ENCODE measurements at regions not wholly inside any gene's neighbourhood (a gene's known extent, or its start where the extent isn't known, plus 50 kb on each side); places are given as distances from the start of the nearest gene placed in this dataset.

DNA sequence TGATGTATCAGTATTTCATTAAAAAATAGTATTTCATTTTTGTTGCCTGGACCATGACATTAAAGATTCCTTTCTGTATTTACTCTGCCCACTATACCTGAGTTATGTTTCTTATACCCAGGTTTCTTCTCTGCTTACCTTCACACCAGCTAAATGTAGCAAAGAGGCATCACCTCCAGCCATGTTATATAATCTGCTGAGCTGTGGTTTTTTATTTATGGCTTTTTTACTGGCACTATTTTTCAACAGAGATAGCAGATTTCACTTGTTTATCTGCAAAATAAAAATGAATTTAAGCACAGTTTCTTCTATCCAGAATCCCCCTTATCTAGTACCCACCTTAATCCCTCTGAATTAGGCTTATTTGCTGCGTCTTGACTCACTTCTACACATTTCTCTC lies 979.0 kb upstream of the MAN1A1 start:
- TF ChIP-seq SIX5 (IDR thresholded peaks at IDR 0.05; ENCODE audit: low read depth, low read length) (no peak), TBP (IDR thresholded peaks at IDR 0.05; ENCODE audit: low read depth, low read length) (no peak), NANOG (IDR thresholded peaks at IDR 0.05; ENCODE audit: insufficient read depth, low read depth, low read length, poor library complexity, severe bottlenecking) (no peak), SP2 (IDR thresholded peaks at IDR 0.05; ENCODE audit: low read length) (no peak), FOSL1 (IDR thresholded peaks at IDR 0.05; ENCODE audit: insufficient read depth, low read depth, low read length) (no peak), SRF (IDR thresholded peaks at IDR 0.05; ENCODE audit: low read depth, low read length) (no peak), KDM1A (IDR thresholded peaks at IDR 0.05; ENCODE audit: borderline replicate concordance, low read length) (no peak), POLR2AphosphoS5 (IDR thresholded peaks at IDR 0.05; ENCODE audit: low read depth, low read length) (no peak), SIN3A (conservative IDR thresholded peaks at IDR 0.05 in 1 of 2, IDR thresholded peaks at IDR 0.05 in 1 of 2; ENCODE audit: low read depth in 1 of 2, low read length in 2 of 2) (no peak)
- TF ChIP-seq, protein P1, sequence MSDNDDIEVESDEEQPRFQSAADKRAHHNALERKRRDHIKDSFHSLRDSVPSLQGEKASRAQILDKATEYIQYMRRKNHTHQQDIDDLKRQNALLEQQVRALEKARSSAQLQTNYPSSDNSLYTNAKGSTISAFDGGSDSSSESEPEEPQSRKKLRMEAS (IDR thresholded peaks at IDR 0.05) = no peak
- TF ChIP-seq, protein P2, sequence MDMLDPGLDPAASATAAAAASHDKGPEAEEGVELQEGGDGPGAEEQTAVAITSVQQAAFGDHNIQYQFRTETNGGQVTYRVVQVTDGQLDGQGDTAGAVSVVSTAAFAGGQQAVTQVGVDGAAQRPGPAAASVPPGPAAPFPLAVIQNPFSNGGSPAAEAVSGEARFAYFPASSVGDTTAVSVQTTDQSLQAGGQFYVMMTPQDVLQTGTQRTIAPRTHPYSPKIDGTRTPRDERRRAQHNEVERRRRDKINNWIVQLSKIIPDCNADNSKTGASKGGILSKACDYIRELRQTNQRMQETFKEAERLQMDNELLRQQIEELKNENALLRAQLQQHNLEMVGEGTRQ (IDR thresholded peaks at IDR 0.05; ENCODE audit: low read length) = no peak
- TF ChIP-seq, protein P3, sequence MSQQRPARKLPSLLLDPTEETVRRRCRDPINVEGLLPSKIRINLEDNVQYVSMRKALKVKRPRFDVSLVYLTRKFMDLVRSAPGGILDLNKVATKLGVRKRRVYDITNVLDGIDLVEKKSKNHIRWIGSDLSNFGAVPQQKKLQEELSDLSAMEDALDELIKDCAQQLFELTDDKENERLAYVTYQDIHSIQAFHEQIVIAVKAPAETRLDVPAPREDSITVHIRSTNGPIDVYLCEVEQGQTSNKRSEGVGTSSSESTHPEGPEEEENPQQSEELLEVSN (IDR thresholded peaks at IDR 0.05) = no peak
- H2AFZ ChIP-seq (ENCODE audit: low read length) = no peak overlapping the region
- no peak overlapping the region for H3K56ac ChIP-seq (replicated peaks; ENCODE audit: insufficient read length, low read depth, low read length)
- no peaks in the 10 kb centered on the region for H3K79me2 ChIP-seq (ENCODE audit: control insufficient read depth in 1 of 2, insufficient read depth in 2 of 2, low read length in 2 of 2)
- H4K20me1 ChIP-seq (replicated peaks in 1 of 2; ENCODE audit: control insufficient read depth in 1 of 2, insufficient read depth in 2 of 2, low read length in 2 of 2) = no peaks in the 10 kb centered on the region
- H2BK5ac ChIP-seq (ENCODE audit: low read depth, low read length) = no peak overlapping the region
- H3K36me3 ChIP-seq (ENCODE audit: control insufficient read depth in 2 of 4, insufficient read depth in 4 of 4, low read length in 3 of 4) = no peaks in the 10 kb centered on the region
- no peaks in the 10 kb centered on the region for H3K27me3 ChIP-seq (replicated peaks in 1 of 4; ENCODE audit: control insufficient read depth in 3 of 4, extremely low read depth in 1 of 4, insufficient read depth in 3 of 4, low read length in 3 of 4)
- no peak overlapping the region for H4K8ac ChIP-seq (ENCODE audit: extremely low read depth, insufficient read depth, low read length)
- no peak overlapping the region for H3K4me3 ChIP-seq (ENCODE audit: extremely low read depth in 1 of 4, insufficient read depth in 2 of 4, low read depth in 3 of 4, low read length in 4 of 4)
- no peaks in the 10 kb centered on the region for H3K79me1 ChIP-seq (ENCODE audit: low read depth, low read length)
- no peak overlapping the region for H2BK12ac ChIP-seq (ENCODE audit: low read depth, low read length)
- no peak overlapping the region for H3K18ac ChIP-seq (ENCODE audit: extremely low read depth, low read length)
- H4K5ac ChIP-seq (ENCODE audit: insufficient read length, low read depth, low read length) = no peak overlapping the region
- H3K27ac ChIP-seq (ENCODE audit: low read depth, low read length) = no peak overlapping the region
- ChIA-PET CTCF (ENCODE audit: partially characterized antibody) (no interaction called here), POLR2A (ENCODE audit: partially characterized antibody) (no interaction called here)
- FAIRE-seq (no peak), DNase-seq (ENCODE audit: low read depth in 1 of 2, low spot score in 2 of 2) (no peak)
- no peak overlapping the region for H2BK120ac ChIP-seq (replicated peaks; ENCODE audit: low read depth, low read length)
- no peak overlapping the region for H2BK20ac ChIP-seq (ENCODE audit: low read length)
- H3K4ac ChIP-seq (replicated peaks; ENCODE audit: insufficient read length, low read depth, low read length) = no peak overlapping the region
- no peak overlapping the region for H3K23ac ChIP-seq (ENCODE audit: insufficient read length)
- no peaks in the 10 kb centered on the region for H3K23me2 ChIP-seq (ENCODE audit: low read depth, low read length)
- no peak overlapping the region for H2BK15ac ChIP-seq (ENCODE audit: low read length)
- H3K4me1 ChIP-seq (replicated peaks in 1 of 4; ENCODE audit: control insufficient read depth in 3 of 4, insufficient read depth in 4 of 4, low read length in 3 of 4) = no peaks in the 10 kb centered on the region
- H2AK5ac ChIP-seq (ENCODE audit: low read depth, low read length) = no peak overlapping the region
- no peaks in the 10 kb centered on the region for H3K9me3 ChIP-seq (ENCODE audit: insufficient read depth in 2 of 2, low read depth in 1 of 2, low read length in 1 of 2)
- no peak overlapping the region for H3K9ac ChIP-seq (replicated peaks in 1 of 4; ENCODE audit: extremely low read depth in 1 of 4, low read depth in 3 of 4, low read length in 3 of 4)
- no peak overlapping the region for H4K91ac ChIP-seq (replicated peaks; ENCODE audit: insufficient read length, low read length)
- no peak overlapping the region for H3K4me2 ChIP-seq (ENCODE audit: insufficient read depth in 1 of 2, low read depth in 2 of 2, low read length in 2 of 2)
- no peak overlapping the region for H3K14ac ChIP-seq (ENCODE audit: insufficient read length)
- WGBS, 2 experiments (ENCODE audit: extremely low coverage in 1 of 2, insufficient coverage in 1 of 2, insufficient read length in 1 of 2, insufficient replicate concordance in 2 of 2, low coverage in 1 of 2, low lambda C conversion rate in 2 of 2, missing lambda C conversion rate in 1 of 2) = 79% methylated on average over 1 of the region's 1 CpG; no CpG with 5 or more reads in 1 of the 2 experiments
